WTC11 (cell line): ENCODE measurements at regions not wholly inside any gene's neighbourhood (a gene's known extent, or its start where the extent isn't known, plus 50 kb on each side); places are given as distances from the start of the nearest gene placed in this dataset.

Experiments
- ETV6 ChIP-seq: sonication (generic); formaldehyde crosslinking; IDR thresholded peaks from 2 replicates; pipeline ENCODE4 v1.8.1; 2022; ENCODE audit warnings: mild to moderate bottlenecking, missing genetic modification reagents
- FOXP4 ChIP-seq: sonication (generic); formaldehyde crosslinking; IDR thresholded peaks from 2 replicates; pipeline ENCODE4 v1.8.0; 2022; ENCODE audit warnings: mild to moderate bottlenecking, missing genetic modification reagents
- JUN ChIP-seq: sonication (generic); formaldehyde crosslinking; IDR thresholded peaks from 2 replicates; pipeline ENCODE4 v1.8.0; 2023; ENCODE audit warnings: mild to moderate bottlenecking, missing genetic modification reagents
- KAT7 ChIP-seq: sonication (generic); formaldehyde crosslinking; IDR thresholded peaks from 2 replicates; pipeline ENCODE4 v1.8.1; 2023; ENCODE audit warnings: missing genetic modification reagents, mild to moderate bottlenecking, borderline replicate concordance
- NFYB ChIP-seq: sonication (generic); formaldehyde crosslinking; conservative IDR thresholded peaks from 2 replicates; pipeline ENCODE4 v1.8.0; 2022; ENCODE audit warnings: low read depth, missing genetic modification reagents
- RELA ChIP-seq: sonication (generic); formaldehyde crosslinking; IDR thresholded peaks from 2 replicates; pipeline ENCODE4 v1.8.1; 2022; ENCODE audit warnings: missing genetic modification reagents, mild to moderate bottlenecking, borderline replicate concordance
- TEAD4 ChIP-seq: sonication (generic); formaldehyde crosslinking; IDR thresholded peaks from 2 replicates; pipeline ENCODE4 v1.8.0; 2022; ENCODE audit warnings: mild to moderate bottlenecking, missing genetic modification reagents
- ZNF138 ChIP-seq: sonication (generic); formaldehyde crosslinking; conservative IDR thresholded peaks from 2 replicates; pipeline ENCODE4 v1.8.1; 2022; ENCODE audit warnings: mild to moderate bottlenecking, moderate library complexity, missing genetic modification reagents
- ZNF416 ChIP-seq: fragments of 250-450 bp; sonication (Bioruptor Pico); IDR thresholded peaks from 2 replicates; pipeline ENCODE4 v1.9.0; 2021; ENCODE audit warnings: mild to moderate bottlenecking, inconsistent platforms
- TF ChIP-seq, protein P1 (sequence below): sonication (generic); formaldehyde crosslinking; IDR thresholded peaks from 2 replicates; pipeline ENCODE4 v1.8.1; 2023; ENCODE audit warnings: mild to moderate bottlenecking, missing genetic modification reagents
- TF ChIP-seq, protein P2 (sequence below): fragments of 200-600 bp; IDR thresholded peaks from 2 replicates; pipeline ENCODE4 v1.8.0; 2022; ENCODE audit warnings: antibody characterized with exemption
- TF ChIP-seq, protein P3 (sequence below): sonication (generic); formaldehyde crosslinking; IDR thresholded peaks from 2 replicates; pipeline ENCODE4 v1.8.1; 2023; ENCODE audit warnings: mild to moderate bottlenecking, missing genetic modification reagents, borderline replicate concordance

DNA sequence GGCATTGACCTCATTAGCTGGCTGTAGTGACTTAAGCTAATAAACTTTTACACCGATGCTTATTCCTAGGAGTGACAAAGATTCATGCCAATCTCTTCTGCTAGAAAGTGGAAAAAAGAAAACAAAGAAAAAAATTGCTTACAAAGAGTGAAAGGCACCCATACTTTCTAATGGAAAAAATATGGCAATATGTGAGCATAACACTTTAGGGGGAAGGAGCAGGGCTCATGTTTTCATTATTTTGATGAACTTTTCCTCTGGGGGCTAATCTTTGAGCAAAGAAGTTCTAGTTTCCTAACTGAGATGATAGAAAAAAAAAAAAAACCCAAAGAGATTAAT, 94.8 kb upstream of the THRB start:
- TF ChIP-seq KAT7 (CRISPR knock-in tag) (no peak), FOXP4 (CRISPR knock-in tag) (no peak), RELA (no peak), ZNF138 (CRISPR knock-in tag) (no peak), TEAD4 (no peak), ETV6 (no peak), NFYB (CRISPR knock-in tag) (no peak), JUN (CRISPR knock-in tag) (no peak), ZNF416 (CRISPR knock-in tag) (no peak)
- TF ChIP-seq, protein P1, sequence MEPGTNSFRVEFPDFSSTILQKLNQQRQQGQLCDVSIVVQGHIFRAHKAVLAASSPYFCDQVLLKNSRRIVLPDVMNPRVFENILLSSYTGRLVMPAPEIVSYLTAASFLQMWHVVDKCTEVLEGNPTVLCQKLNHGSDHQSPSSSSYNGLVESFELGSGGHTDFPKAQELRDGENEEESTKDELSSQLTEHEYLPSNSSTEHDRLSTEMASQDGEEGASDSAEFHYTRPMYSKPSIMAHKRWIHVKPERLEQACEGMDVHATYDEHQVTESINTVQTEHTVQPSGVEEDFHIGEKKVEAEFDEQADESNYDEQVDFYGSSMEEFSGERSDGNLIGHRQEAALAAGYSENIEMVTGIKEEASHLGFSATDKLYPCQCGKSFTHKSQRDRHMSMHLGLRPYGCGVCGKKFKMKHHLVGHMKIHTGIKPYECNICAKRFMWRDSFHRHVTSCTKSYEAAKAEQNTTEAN (CRISPR knock-in tag), result no peak
- TF ChIP-seq, protein P2, sequence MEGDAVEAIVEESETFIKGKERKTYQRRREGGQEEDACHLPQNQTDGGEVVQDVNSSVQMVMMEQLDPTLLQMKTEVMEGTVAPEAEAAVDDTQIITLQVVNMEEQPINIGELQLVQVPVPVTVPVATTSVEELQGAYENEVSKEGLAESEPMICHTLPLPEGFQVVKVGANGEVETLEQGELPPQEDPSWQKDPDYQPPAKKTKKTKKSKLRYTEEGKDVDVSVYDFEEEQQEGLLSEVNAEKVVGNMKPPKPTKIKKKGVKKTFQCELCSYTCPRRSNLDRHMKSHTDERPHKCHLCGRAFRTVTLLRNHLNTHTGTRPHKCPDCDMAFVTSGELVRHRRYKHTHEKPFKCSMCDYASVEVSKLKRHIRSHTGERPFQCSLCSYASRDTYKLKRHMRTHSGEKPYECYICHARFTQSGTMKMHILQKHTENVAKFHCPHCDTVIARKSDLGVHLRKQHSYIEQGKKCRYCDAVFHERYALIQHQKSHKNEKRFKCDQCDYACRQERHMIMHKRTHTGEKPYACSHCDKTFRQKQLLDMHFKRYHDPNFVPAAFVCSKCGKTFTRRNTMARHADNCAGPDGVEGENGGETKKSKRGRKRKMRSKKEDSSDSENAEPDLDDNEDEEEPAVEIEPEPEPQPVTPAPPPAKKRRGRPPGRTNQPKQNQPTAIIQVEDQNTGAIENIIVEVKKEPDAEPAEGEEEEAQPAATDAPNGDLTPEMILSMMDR, result no peak
- TF ChIP-seq, protein P3, sequence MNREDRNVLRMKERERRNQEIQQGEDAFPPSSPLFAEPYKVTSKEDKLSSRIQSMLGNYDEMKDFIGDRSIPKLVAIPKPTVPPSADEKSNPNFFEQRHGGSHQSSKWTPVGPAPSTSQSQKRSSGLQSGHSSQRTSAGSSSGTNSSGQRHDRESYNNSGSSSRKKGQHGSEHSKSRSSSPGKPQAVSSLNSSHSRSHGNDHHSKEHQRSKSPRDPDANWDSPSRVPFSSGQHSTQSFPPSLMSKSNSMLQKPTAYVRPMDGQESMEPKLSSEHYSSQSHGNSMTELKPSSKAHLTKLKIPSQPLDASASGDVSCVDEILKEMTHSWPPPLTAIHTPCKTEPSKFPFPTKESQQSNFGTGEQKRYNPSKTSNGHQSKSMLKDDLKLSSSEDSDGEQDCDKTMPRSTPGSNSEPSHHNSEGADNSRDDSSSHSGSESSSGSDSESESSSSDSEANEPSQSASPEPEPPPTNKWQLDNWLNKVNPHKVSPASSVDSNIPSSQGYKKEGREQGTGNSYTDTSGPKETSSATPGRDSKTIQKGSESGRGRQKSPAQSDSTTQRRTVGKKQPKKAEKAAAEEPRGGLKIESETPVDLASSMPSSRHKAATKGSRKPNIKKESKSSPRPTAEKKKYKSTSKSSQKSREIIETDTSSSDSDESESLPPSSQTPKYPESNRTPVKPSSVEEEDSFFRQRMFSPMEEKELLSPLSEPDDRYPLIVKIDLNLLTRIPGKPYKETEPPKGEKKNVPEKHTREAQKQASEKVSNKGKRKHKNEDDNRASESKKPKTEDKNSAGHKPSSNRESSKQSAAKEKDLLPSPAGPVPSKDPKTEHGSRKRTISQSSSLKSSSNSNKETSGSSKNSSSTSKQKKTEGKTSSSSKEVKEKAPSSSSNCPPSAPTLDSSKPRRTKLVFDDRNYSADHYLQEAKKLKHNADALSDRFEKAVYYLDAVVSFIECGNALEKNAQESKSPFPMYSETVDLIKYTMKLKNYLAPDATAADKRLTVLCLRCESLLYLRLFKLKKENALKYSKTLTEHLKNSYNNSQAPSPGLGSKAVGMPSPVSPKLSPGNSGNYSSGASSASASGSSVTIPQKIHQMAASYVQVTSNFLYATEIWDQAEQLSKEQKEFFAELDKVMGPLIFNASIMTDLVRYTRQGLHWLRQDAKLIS (CRISPR knock-in tag), result no peak
